Keratinocyte (primary cell): ENCODE measurements at regions not wholly inside any gene's neighbourhood (a gene's known extent, or its start where the extent isn't known, plus 50 kb on each side); places are given as distances from the start of the nearest gene placed in this dataset.

Experiments
- EZH2 ChIP-seq: IDR thresholded peaks from one replicate; pipeline ENCODE4 v1.6.1; 2012; ENCODE audit warnings: inconsistent platforms, mild to moderate bottlenecking, low read length, moderate library complexity
- TF ChIP-seq, protein P1 (sequence below), 3 experiments: IDR thresholded peaks in 1 of 3; conservative IDR thresholded peaks in 1 of 3; optimal IDR thresholded peaks in 1 of 3; 2 replicates in 2 of 3; 3 replicates in 1 of 3; pipeline versions ENCODE3 to v1.5.1; 2011; ENCODE audit warnings: low read length in 3 of 3, mild to moderate bottlenecking in 3 of 3, moderate library complexity in 2 of 3, control low read depth in 1 of 3, inconsistent platforms in 1 of 3; ENCODE audit not compliant: insufficient read depth in 2 of 3; ENCODE audit errors: extremely low read depth in 1 of 3

DNA sequence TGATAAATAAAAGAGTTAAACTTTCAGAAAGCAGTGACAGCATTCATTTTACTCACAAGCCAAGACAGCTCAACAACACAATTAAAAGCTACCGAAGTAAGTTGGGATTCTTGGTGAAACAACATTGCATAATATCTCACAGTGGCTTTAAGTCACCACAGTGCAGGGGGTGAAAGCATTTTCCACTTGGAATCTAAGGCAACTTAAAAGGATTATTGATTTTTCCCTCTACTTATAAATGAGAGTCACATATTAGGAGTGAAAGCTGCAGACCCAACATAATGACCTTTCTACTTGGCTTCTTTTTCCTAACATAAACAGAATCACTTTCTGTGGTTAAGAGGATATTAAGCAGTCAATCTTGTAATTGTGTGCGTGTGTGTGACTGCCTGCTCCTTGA is 536.6 kb upstream of the CXADR start:
- no peak for TF ChIP-seq EZH2
- TF ChIP-seq, protein P1, sequence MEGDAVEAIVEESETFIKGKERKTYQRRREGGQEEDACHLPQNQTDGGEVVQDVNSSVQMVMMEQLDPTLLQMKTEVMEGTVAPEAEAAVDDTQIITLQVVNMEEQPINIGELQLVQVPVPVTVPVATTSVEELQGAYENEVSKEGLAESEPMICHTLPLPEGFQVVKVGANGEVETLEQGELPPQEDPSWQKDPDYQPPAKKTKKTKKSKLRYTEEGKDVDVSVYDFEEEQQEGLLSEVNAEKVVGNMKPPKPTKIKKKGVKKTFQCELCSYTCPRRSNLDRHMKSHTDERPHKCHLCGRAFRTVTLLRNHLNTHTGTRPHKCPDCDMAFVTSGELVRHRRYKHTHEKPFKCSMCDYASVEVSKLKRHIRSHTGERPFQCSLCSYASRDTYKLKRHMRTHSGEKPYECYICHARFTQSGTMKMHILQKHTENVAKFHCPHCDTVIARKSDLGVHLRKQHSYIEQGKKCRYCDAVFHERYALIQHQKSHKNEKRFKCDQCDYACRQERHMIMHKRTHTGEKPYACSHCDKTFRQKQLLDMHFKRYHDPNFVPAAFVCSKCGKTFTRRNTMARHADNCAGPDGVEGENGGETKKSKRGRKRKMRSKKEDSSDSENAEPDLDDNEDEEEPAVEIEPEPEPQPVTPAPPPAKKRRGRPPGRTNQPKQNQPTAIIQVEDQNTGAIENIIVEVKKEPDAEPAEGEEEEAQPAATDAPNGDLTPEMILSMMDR (optimal IDR thresholded peaks at IDR 0.05 in 1 of 3, IDR thresholded peaks at IDR 0.05 in 1 of 3, conservative IDR thresholded peaks at IDR 0.05 in 1 of 3; ENCODE audit: extremely low read depth in 1 of 3, insufficient read depth in 2 of 3, low read length in 3 of 3), result no peak
